ENCODE measurements at regions not wholly inside any gene's neighbourhood (a gene's known extent, or its start where the extent isn't known, plus 50 kb on each side); places are given as distances from the start of the nearest gene placed in this dataset.

GRCh38 chr15:69505956-69506556 is 53.4 kb downstream of the RPLP1 start:
- DNase-seq = no peak

- DNase-seq = no peak
Observed at GRCh38 chr15:69508659-69509058, 56.0 kb downstream of the RPLP1 start.

DNA sequence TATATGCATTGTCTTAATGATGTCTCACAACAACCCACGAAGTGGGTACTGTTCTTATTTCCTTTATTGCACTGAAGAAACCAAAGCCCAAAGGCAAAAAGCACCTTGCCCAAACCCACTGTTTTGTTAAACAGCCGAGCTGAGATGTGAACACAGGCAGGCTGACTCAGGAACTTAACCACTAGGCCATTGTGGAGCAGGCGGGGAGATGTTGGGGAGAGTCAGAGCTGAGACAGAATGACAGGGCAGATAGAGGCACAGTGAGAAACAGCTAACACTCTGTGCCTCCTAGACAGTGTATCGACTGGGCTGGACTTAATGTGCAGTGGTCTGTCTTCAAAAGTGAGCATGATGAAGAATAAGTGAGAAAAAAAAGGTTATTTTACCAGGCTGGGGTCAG is 56.5 kb downstream of the RPLP1 start:
- no peak for DNase-seq

DNA sequence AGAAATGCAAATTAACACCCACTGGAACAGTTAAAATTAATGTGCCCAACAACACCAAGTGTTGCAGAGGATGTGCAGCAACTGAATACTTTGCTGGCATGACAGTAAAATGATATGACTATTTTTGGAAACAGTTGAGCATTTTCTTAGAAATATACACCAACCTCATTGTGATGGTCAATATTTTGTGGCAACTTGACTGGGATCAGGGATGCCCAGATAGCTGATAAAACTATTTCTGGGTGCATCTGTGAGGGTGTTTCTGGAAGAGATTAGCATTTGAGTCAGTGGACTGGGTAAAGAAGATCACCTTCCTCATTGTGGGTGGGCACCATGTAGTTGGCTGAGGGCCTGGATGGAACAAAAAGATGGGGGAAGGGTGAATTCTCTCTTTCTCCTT is 57.9 kb downstream of the RPLP1 start:
- DNase-seq = no peak

DNA sequence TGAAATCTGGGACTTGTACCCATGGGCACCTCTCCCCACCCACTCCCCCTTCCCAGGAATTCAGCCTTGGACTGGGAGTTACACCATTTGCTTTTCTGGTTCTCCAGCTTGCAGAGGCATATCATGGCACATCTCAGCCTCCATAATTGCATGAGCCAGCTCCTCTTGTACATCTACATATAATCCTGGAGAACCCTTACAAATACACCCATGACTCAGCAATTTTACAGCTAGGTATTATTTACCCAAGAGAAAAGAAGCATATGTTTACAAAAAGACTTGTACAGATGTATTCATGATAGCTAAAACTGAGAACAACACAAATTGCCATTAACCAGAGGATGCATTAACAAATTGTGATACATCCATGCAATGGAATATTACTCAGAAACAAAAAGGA is 58.4 kb downstream of the RPLP1 start:
- DNase-seq = no peak

DNA sequence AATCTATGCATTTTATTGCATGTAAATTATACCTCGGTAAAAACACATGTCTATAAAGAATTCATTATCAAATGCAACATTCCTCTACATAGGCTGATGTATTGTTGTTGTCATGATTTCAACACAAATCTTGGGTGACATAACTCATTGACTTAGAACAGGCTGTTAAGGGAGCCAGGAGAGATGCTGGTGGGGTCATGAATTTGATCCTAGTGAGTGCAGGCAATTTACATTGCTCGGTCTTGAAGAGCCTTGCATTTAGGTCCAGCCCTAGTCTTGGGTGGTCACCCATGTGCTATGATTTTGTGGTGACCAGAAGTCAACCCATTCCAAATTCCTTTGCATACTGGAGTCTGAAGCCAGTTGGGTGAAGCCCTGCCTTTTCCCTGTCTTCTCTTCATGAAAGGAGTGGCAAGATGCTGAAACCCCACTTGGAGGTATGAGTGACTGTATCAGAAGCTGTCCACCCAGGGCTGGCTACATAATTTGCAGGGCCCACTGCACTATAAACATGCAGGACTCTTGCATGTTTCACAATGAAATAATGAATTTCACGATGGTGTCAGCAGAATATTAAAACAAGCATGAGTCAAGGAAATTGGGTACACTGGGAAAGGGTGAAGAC is 59.2 kb downstream of the RPLP1 start:
- no peak for DNase-seq

- DNase-seq = no peak
Observed at GRCh38 chr15:69513450-69513960, 60.9 kb downstream of the RPLP1 start.

GRCh38 chr15:69513986-69514385 is 61.4 kb downstream of the RPLP1 start:
- DNase-seq = no peak

DNA sequence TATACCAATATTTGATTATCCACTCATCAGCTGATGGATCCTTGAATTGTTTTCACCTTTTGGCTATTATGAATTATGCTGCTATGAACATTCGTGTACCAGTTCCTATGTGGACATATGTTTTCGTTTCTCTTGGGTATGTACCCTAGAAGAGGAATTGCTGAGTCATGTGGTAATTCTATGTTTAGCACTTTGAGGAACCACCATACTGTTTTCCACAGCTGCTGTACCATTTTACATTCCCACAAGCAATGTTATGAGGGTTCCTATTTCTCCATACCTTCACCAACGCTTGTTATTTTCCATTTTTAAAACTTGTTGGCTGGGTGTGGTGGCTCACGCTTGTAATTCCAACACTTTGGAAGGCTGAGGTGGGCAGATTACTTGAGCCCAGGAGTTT is 62.9 kb downstream of the RPLP1 start:
- no peak for DNase-seq

DNA sequence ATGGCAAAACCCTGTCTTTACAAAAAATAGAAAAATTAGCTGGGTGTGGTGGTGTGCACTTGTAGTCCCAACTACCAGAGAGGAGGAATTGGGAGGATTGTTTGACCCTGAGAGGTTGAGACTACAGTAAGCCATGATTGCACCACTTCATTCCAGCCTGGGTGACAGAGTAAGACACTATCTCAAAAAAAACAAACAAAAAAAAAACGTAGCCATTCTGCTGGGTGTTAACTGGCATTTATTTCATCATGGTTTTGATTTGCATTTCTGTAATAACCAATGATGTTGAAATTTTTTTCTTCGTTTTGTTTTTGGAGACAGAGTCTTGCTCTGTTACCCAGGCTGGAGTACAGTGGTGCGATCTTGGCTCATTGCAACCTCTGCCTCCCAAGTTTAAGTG is 63.3 kb downstream of the RPLP1 start:
- DNase-seq = no peak

- no peak for DNase-seq
Observed at GRCh38 chr15:69517052-69517451, 64.4 kb downstream of the RPLP1 start.

GRCh38 chr15:69518806-69519205 is 66.2 kb downstream of the RPLP1 start:
- DNase-seq = no peak

DNA sequence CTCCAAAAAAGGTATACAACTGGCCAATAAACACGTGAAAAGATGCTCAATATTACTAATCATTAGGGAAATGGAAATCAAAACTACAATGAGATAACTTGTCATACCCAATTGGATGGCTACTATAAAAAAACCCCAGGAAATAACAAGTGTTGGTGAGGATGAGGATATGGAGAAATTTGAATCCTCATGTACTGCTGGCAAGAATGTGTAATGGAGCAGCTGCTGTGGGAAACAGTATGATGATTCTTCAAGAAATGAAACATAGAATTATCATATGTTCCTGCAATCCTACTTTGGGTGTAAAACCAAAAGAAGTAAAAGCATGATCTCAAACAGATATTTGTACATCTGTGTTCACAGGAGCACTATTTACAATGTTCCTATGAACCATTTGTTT is 67.4 kb downstream of the RPLP1 start:
- DNase-seq = no peak

DNA sequence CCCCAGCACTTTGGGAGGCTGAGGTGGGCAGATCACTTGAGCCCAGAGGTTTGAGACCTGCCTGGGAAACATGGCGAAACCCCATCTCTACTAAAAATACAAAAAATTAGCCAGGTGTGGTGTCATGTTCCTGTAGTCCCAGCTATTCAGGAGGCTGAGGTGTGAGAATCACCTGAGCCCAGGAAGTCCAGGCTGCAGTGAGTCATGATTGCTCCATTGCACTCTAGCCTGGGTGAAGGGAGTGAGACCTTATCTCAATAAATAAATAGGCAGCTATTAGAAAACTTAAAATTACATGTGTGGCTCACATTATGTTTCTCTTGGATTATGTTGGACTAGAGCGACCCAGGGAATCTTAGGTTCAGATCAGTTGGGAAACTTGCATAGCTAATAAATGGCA is 69.7 kb downstream of the RPLP1 start:
- DNase-seq = no peak

DNA sequence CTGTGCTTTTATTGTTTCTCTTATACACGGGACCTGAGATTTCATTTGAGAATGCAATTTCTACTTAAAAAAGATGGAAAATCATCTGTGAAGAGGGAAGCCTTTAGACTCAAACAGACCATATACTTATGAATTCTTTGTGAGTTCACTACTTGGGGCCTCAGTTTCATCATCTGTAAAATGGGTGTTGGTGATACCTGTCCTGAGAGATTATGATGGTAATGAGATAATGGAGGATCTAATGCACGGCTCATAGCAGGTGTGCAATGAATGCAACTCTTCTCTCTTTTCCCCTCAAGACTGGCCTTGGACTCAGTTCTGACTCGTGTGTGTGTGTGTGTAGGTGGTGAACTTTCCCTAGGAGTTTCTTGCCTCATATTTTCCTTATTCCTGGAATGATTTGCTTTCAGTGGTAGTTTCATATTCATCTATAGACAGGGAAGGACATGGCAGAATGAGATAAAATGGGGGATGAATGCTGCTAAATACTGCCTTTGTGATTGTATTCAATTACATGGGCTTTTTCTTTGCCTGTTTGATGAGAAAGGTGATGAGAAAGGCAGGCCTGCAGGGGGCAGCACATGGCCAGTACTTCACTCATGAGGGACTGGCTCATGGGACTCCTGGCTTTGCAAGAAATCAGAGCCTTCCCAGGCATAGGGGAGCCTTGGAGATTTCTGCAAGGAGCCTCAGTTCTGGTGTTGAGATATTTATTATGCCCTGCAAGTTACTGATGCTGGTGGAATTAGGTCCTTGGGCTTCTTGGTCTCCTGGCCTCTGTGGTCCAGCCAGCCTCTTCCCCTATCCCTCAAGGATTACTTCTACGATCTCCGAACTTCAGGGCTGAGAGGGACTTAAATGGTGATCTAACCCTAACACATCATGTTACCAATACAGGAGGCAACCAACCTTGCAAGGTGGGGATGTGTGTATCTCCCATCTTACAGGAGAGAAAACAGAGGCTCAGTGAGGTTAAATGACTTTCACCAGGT is 70.7 kb downstream of the RPLP1 start:
- DNase-seq = peak; percentile 77

- no peak for DNase-seq
Observed at GRCh38 chr15:69524296-69524695, 71.7 kb downstream of the RPLP1 start.

DNA sequence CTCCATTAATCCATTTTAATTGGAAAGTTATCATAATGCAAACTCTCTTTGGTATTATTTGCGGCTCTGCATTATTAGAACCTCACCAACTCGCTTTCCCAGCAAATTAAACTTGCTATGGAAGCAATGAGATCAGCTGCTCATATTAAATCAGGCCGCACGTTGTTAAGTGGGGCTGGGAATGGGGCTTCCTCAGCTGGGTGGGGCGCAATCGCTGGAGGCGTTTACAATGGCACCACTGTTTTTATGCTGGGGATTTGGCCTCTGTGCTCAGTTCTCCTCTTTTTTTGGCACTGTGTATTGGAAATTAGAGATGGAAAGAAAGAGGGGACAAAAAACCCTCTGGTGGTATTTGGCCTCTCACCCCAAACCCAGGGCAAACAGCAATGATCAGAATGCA is 72.2 kb downstream of the RPLP1 start:
- DNase-seq = no peak

GRCh38 chr15:69525543-69525942 is 72.9 kb downstream of the RPLP1 start:
- no peak for DNase-seq

GRCh38 chr15:69526081-69527061 is 73.8 kb downstream of the RPLP1 start:
- DNase-seq = peak; percentile 42

GRCh38 chr15:69529141-69529540 is 76.5 kb downstream of the RPLP1 start:
- no peak for DNase-seq

DNA sequence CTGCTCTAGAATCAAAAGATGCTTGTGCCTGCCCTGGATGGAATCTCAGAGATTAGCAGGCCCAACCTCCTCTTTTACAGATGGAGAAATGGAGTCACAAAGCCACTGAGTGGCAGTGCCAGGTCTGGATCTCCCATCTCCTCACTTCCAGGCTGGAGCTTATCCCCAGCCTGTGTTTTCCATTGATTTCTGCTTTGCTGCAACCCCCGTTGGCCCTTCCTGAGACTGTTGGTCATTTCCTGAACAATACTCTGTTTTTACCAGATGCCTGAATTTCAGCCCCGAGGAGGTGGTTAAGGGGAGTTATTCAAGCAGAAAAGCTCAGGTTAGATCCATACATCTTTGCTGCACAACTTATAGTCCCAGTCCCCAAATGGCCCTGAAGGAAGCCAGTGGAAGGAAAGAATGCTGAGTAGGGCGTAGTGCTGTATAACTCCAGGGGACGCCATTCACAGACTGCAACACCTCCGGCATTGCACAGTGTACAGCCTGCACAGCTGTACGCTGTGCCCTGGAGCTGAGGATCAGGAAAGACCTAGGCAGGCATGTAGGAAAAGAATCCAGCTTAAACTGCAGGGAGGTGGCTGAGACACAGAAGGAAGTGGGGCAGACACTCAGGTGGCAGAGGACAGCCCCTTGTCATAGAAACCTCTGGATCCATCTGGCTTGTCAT is 77.5 kb downstream of the RPLP1 start:
- DNase-seq = no peak

Data from fibroblast of skin of abdomen (primary cell).